Activated naive CD4-positive, alpha-beta T cell treated with anti-CD3 and anti-CD28 coated beads, Interleukin-2, amount 50 U/mL, for 72 hours (primary cell): ENCODE measurements at regions not wholly inside any gene's neighbourhood (a gene's known extent, or its start where the extent isn't known, plus 50 kb on each side); places are given as distances from the start of the nearest gene placed in this dataset.
A peak's percentile ranks its signal among the peaks of the same experiment; 100 is the strongest.
"Not testable (repeated sequence)": the region's sequence is repeated elsewhere in the genome, so short reads cannot be mapped to it uniquely, and the experiment has no call there.

ENCODE experiments used
- ATAC-seq, 2 donors: fragments of 150-1000 bp; cut with Tn5 transposase; 2 replicates each; pipeline ENCODE4 v1.10.0; 2021; ENCODE audit warnings: mild to moderate bottlenecking in 2 of 2, moderate library complexity in 2 of 2
- DNase-seq, 2 donors: peaks; one replicate each; pipeline ENCODE4 v3.0.0; 2021 to 2022; ENCODE audit warnings: low spot score in 2 of 2
- H3K27ac Mint-ChIP-seq, 2 donors: one replicate each; pipeline ENCODE4 v1.8.0; 2022; ENCODE audit warnings: mild to moderate bottlenecking in 2 of 2, mixed read lengths in 2 of 2
- H3K36me3 Mint-ChIP-seq, 2 donors: one replicate each; pipeline ENCODE4 v1.8.0; 2022; ENCODE audit warnings: mixed read lengths in 2 of 2
- H3K9me3 Mint-ChIP-seq, 2 donors: one replicate each; pipeline ENCODE4 v1.8.0; 2022; ENCODE audit warnings: mixed read lengths in 2 of 2

DNA sequence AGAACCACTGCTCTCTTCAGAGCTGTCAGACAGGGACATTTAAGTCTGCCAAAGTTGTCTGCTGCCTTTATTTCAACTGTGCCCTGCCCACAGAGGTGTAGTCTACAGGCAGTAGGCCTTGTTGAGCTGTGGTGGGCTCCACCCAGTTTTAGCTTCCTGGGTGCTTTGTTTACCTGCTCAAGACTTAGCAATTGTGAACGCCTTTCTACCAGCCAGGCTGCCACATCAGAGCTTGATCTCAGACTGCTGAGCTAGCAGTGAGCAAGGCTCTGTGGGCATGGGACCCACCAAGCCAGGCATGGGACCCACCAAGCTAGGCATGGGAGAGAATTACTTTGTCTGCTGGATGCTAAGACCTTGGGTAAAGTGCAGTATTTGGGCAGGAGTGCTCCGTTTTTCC is 351.8 kb downstream of the CDY1 start:
- not testable (repeated sequence) for H3K9me3 Mint-ChIP-seq, H3K36me3 Mint-ChIP-seq, H3K27ac Mint-ChIP-seq, DNase-seq, ATAC-seq

DNA sequence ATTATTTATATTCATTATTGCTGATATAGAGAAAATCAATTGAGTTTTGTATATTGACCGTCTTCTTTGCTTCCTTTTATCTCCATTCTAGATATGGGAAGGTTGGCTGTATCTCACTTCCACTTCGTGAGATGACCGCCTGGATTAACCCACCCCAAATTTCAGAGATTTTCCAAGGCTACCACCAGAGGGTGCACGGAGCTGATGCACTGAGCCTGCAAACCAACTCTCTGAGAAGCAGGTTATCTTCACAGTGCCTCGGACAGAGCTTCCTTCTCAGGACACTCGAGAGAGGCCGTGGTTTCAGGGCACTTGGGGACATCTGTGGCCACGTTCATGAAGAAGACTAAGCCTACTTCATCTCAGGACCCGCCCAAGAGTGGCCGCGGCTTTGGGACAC is 365.8 kb downstream of the CDY1 start:
- DNase-seq, H3K27ac Mint-ChIP-seq, H3K9me3 Mint-ChIP-seq, ATAC-seq, H3K36me3 Mint-ChIP-seq: not testable (repeated sequence)

DNA sequence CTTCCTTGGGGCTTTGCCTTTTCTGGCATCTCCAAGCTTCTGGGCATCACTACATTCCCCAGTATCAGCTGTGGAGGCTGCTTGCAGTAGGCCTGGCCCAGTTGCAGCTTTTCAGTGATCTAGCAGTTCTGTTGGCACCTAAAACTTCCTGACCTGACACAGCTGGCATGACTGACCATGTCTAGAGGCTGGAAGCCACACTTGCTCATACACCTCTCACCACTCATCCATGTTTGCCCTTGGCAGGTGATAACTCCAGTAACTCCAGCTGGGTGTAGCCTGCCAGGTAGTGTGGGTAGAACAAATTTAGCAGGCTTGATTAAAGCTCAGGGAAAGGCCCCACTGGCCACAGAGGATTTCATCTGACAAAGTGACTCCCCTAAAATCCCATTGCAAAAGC is 377.9 kb downstream of the CDY1 start:
- H3K9me3 Mint-ChIP-seq, DNase-seq, ATAC-seq, H3K27ac Mint-ChIP-seq, H3K36me3 Mint-ChIP-seq: not testable (repeated sequence)

DNA sequence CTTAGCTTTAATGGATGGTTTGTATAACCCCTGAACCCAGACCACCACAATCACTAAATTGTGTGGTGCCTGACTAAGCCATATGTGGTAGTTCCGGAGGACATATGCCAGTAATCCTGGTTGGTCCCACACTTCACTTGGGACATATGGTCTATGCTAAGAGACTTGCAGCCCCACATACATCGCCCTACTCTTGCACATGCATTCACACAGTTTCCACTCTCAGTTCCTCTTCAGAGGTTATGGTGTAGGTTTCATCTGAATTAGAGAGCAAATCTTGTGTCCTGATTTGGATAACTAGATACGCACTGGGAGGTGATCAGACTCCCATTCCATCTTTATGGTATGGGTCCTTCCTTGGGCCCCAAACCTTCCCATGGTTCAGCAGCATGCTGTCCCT is 425.4 kb downstream of the CDY1 start:
- not testable (repeated sequence) for H3K27ac Mint-ChIP-seq, H3K36me3 Mint-ChIP-seq, H3K9me3 Mint-ChIP-seq, DNase-seq, ATAC-seq

DNA sequence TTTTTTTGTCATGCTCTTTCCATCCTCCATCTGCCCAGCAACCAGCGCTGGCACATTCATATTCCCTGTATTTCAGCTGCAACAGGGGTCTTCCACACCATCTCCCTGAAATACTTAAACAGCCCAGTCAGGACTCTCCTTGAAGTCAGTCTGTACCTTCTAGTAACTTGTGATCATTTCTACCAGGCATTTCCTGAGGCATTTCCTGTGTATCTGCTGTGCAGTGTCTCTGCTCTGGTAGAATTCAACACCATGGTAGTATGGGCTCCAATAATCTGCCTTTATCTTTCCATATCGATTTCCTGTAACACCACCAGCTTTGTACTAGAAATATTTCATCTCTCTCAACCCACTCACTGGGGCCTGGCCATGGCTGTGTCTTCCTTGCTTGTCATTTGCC is 436.0 kb downstream of the CDY1 start:
- DNase-seq, ATAC-seq, H3K27ac Mint-ChIP-seq, H3K36me3 Mint-ChIP-seq, H3K9me3 Mint-ChIP-seq: not testable (repeated sequence)

DNA sequence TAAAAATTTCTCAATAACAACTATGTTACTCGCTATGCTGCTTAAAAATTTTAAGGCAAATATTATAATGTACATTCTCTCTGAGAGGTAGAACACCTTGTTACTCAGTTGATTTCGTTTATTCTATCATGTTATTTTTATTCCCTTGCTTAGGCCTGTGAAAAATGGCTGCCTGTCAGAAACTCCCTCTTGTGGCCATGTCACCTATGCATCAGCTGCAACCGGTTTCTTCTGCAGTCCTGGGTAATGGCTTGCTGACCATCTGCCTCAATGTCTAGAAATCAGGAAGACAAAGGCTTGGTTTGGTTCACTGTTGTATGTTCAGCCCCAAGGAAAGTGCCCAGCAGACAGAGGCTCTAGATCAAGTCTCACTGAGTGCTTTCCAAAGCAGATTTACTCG is 437.3 kb downstream of the CDY1 start:
- not testable (repeated sequence) for H3K36me3 Mint-ChIP-seq, H3K9me3 Mint-ChIP-seq, H3K27ac Mint-ChIP-seq, ATAC-seq, DNase-seq

DNA sequence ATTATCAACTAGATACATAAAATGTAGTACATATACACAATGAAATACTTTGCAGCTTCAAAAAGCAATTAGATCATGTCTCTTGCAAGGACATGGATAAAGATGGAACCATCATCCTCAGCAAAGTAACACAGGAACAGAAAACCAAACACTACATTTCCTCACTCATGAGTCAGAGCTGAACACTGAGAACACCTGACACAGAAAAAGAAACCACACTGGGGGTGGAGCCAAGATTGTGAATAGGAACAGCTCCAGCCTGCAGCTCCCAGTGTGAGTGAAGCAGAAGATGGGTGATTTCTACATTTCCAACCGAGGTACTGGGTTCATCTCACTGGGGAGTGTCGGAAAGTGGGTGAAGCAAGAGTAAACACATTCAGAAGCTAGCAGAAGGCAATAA is 451.2 kb downstream of the CDY1 start:
- ATAC-seq = peak; percentile 40 to 73
- H3K27ac Mint-ChIP-seq = not testable (repeated sequence)

DNA sequence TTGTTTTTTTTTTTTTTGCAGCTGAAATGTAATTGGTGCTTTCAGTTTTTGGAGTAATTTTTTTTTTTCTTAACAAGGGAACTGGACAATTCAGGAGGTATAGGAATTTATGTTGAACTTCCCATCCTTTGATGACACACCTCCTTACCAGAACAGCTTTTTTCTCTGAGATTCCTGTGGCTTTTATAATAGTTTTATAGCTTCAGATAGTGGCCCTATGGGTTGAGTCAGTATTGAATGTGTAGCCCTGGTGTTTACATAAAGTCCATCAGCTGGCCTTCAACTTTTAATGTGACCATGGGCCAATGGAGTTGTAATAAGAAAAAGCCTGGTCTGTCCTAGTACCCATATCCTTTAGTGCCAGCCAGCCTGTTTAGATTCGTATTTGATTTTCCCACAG is 457.5 kb downstream of the CDY1 start:
- ATAC-seq, H3K27ac Mint-ChIP-seq, H3K9me3 Mint-ChIP-seq, H3K36me3 Mint-ChIP-seq, DNase-seq: not testable (repeated sequence)

More for the DNA sequence above, 451.2 kb downstream of the CDY1 start:
- not testable (repeated sequence) for H3K36me3 Mint-ChIP-seq, H3K9me3 Mint-ChIP-seq, DNase-seq

DNA sequence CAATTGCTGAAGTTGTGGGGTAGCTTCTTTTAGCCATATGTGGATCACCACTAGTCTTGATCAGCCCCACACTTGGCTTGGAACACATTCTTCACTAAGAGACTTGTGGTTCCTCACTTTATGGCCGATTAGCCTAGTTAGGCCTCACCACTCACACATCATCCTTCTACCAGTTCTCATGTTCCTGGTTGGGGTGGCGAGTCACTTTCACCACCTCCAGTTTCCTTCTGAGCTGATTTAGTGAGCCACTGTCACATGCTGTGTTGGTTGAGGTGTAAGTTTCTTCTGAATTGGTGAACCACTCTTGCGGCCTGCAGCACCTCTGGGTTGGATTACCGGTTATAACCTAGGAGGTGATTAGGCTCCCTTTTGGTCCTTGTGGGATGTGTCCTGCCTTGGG is 459.3 kb downstream of the CDY1 start:
- not testable (repeated sequence) for H3K9me3 Mint-ChIP-seq, DNase-seq, H3K27ac Mint-ChIP-seq, H3K36me3 Mint-ChIP-seq
- peak in 1 of 2 donors; percentile 80 for ATAC-seq

DNA sequence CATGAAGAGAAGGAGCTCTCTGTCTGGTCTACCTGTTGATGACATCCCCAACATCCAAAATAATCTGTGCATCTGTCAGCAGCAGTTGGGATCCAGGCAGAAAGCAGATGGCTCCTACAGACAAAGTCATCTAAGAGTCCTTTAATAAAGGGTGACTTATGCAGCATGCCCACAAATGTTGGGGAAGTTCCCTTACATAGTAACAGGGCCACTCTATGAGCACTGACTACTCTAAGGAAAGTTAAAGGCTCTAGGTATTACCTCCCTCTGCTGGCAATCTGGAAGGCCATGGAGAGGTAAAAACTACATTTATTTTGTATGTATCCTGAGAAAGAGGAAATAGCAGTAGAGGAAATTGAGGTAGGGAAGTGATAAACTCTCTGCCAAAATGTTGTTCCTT is 465.2 kb downstream of the CDY1 start:
- not testable (repeated sequence) for H3K27ac Mint-ChIP-seq, H3K36me3 Mint-ChIP-seq, ATAC-seq, DNase-seq, H3K9me3 Mint-ChIP-seq
